Sigmoid colon (tissue), 4 donors: ENCODE measurements at regions not wholly inside any gene's neighbourhood (a gene's known extent, or its start where the extent isn't known, plus 50 kb on each side); places are given as distances from the start of the nearest gene placed in this dataset.

ENCODE experiments used
- CTCF ChIP-seq, 4 experiments: fragments of 450-650 bp in 3 of 4; fragments of 200-600 bp in 1 of 4; IDR thresholded peaks; one replicate each; pipeline ENCODE4 v1.5.1; 2016 to 2019; ENCODE audit warnings: antibody characterized with exemption in 4 of 4, mild to moderate bottlenecking in 3 of 4, moderate library complexity in 2 of 4
- POLR2AphosphoS5 ChIP-seq, 4 donors: sonication (generic); formaldehyde crosslinking; IDR thresholded peaks; one replicate each; pipeline ENCODE4 v1.6.1; 2017; ENCODE audit warnings: antibody characterized with exemption in 4 of 4

GRCh38 chr3:80754969-80755368 is 987.2 kb upstream of the ROBO1 start:
- no peak for TF ChIP-seq CTCF (IDR thresholded peaks at IDR 0.05)
- TF ChIP-seq POLR2AphosphoS5 (IDR thresholded peaks at IDR 0.05), result no peak
